ENCODE measurements at regions not wholly inside any gene's neighbourhood (a gene's known extent, or its start where the extent isn't known, plus 50 kb on each side); places are given as distances from the start of the nearest gene placed in this dataset.

GRCh38 chr11:129720156-129720555, 95.5 kb upstream of the TMEM45B start:
- DNase-seq: no peak
- H3K4me2 ChIP-seq (ENCODE audit: low read length): no peak overlapping the region
- no peak overlapping the region for H2AK5ac ChIP-seq (ENCODE audit: low read length)
- H3K4me3 ChIP-seq (ENCODE audit: low read length): no peak overlapping the region
- no peaks in the 10 kb centered on the region for H3K36me3 ChIP-seq (ENCODE audit: control insufficient read depth, insufficient read depth, low read length)
- no peaks in the 10 kb centered on the region for H3K4me1 ChIP-seq (ENCODE audit: control insufficient read depth, low read depth, low read length)
- WGBS (ENCODE audit: extremely low coverage, insufficient coverage, low lambda C conversion rate): no CpG with 5 or more reads among the region's 4 CpGs
- H4K5ac ChIP-seq (ENCODE audit: low read length): no peak overlapping the region
- H3K18ac ChIP-seq (ENCODE audit: low read length): no peak overlapping the region
- H2BK15ac ChIP-seq (replicated peaks; ENCODE audit: low read depth): no peak overlapping the region
- no peak overlapping the region for H4K8ac ChIP-seq (ENCODE audit: low read depth, low read length)
- no peak overlapping the region for H2BK5ac ChIP-seq (ENCODE audit: low read length)
- no peaks in the 10 kb centered on the region for H3K27me3 ChIP-seq (ENCODE audit: insufficient read depth, low read length, poor library complexity)
- H2BK120ac ChIP-seq (ENCODE audit: low read depth, low read length): no peak overlapping the region
- H3K4ac ChIP-seq (ENCODE audit: low read depth, low read length): no peak overlapping the region
- H3K79me2 ChIP-seq (ENCODE audit: control insufficient read depth, insufficient read depth, low read length): no peaks in the 10 kb centered on the region
- H3K9ac ChIP-seq (ENCODE audit: low read length): no peak overlapping the region
- no peaks in the 10 kb centered on the region for H3K79me1 ChIP-seq (ENCODE audit: low read length)
- no peak overlapping the region for H3K27ac ChIP-seq (ENCODE audit: low read depth, low read length)
- H3K23ac ChIP-seq (ENCODE audit: low read length): no peak overlapping the region
- no peak overlapping the region for H3K56ac ChIP-seq (ENCODE audit: low read length)

- Histone ChIP-seq H3K27me3 (ENCODE audit: insufficient read depth, low read length, poor library complexity) (no peaks in the 10 kb centered on the region), H4K5ac (ENCODE audit: low read length) (no peak overlapping the region), H3K4me3 (ENCODE audit: low read length) (no peak overlapping the region), H2BK15ac (replicated peaks; ENCODE audit: low read depth) (no peak overlapping the region), H2BK5ac (ENCODE audit: low read length) (no peak overlapping the region), H2AK5ac (ENCODE audit: low read length) (no peak overlapping the region), H3K18ac (ENCODE audit: low read length) (no peak overlapping the region), H3K27ac (ENCODE audit: low read depth, low read length) (no peak overlapping the region), H2BK120ac (ENCODE audit: low read depth, low read length) (no peak overlapping the region), H4K8ac (ENCODE audit: low read depth, low read length) (no peak overlapping the region), H3K79me1 (ENCODE audit: low read length) (no peaks in the 10 kb centered on the region), H3K4me1 (ENCODE audit: control insufficient read depth, low read depth, low read length) (no peaks in the 10 kb centered on the region), H3K56ac (ENCODE audit: low read length) (no peak overlapping the region), H3K79me2 (ENCODE audit: control insufficient read depth, insufficient read depth, low read length) (no peaks in the 10 kb centered on the region), H3K9ac (ENCODE audit: low read length) (no peak overlapping the region), H3K23ac (ENCODE audit: low read length) (no peak overlapping the region), H3K4ac (ENCODE audit: low read depth, low read length) (no peak overlapping the region), H3K4me2 (ENCODE audit: low read length) (no peak overlapping the region), H3K36me3 (ENCODE audit: control insufficient read depth, insufficient read depth, low read length) (no peaks in the 10 kb centered on the region)
- WGBS (ENCODE audit: extremely low coverage, insufficient coverage, low lambda C conversion rate): no CpG with 5 or more reads among the region's 11 CpGs
- DNase-seq: no peak
Measured at GRCh38 chr11:129720994-129721393, 94.7 kb upstream of the TMEM45B start.

GRCh38 chr11:129721685-129722084, 94.0 kb upstream of the TMEM45B start:
- no CpG with 5 or more reads among the region's 13 CpGs for WGBS (ENCODE audit: extremely low coverage, insufficient coverage, low lambda C conversion rate)
- no peak overlapping the region for H3K4me3 ChIP-seq (ENCODE audit: low read length)
- no peak overlapping the region for H2BK5ac ChIP-seq (ENCODE audit: low read length)
- no peak overlapping the region for H3K4me2 ChIP-seq (ENCODE audit: low read length)
- no peak overlapping the region for H2BK120ac ChIP-seq (ENCODE audit: low read depth, low read length)
- H3K23ac ChIP-seq (ENCODE audit: low read length): no peak overlapping the region
- no peaks in the 10 kb centered on the region for H3K79me2 ChIP-seq (ENCODE audit: control insufficient read depth, insufficient read depth, low read length)
- H3K9ac ChIP-seq (ENCODE audit: low read length): no peak overlapping the region
- no peak overlapping the region for H3K4ac ChIP-seq (ENCODE audit: low read depth, low read length)
- no peak for DNase-seq
- H3K27ac ChIP-seq (ENCODE audit: low read depth, low read length): no peak overlapping the region
- no peak overlapping the region for H2BK15ac ChIP-seq (replicated peaks; ENCODE audit: low read depth)
- no peak overlapping the region for H3K56ac ChIP-seq (ENCODE audit: low read length)
- H3K36me3 ChIP-seq (ENCODE audit: control insufficient read depth, insufficient read depth, low read length): no peaks in the 10 kb centered on the region
- H3K27me3 ChIP-seq (ENCODE audit: insufficient read depth, low read length, poor library complexity): no peaks in the 10 kb centered on the region
- no peaks in the 10 kb centered on the region for H3K79me1 ChIP-seq (ENCODE audit: low read length)
- no peak overlapping the region for H4K8ac ChIP-seq (ENCODE audit: low read depth, low read length)
- H3K4me1 ChIP-seq (ENCODE audit: control insufficient read depth, low read depth, low read length): no peaks in the 10 kb centered on the region
- H2AK5ac ChIP-seq (ENCODE audit: low read length): no peak overlapping the region
- H3K18ac ChIP-seq (ENCODE audit: low read length): no peak overlapping the region
- no peak overlapping the region for H4K5ac ChIP-seq (ENCODE audit: low read length)

- Histone ChIP-seq H3K4me2 (ENCODE audit: low read length) (no peak overlapping the region), H3K79me1 (ENCODE audit: low read length) (no peaks in the 10 kb centered on the region), H2AK5ac (ENCODE audit: low read length) (no peak overlapping the region), H2BK5ac (ENCODE audit: low read length) (no peak overlapping the region), H4K8ac (ENCODE audit: low read depth, low read length) (no peak overlapping the region), H3K4me3 (ENCODE audit: low read length) (no peak overlapping the region), H2BK15ac (replicated peaks; ENCODE audit: low read depth) (no peak overlapping the region), H3K18ac (ENCODE audit: low read length) (no peak overlapping the region), H3K56ac (ENCODE audit: low read length) (no peak overlapping the region), H3K27me3 (ENCODE audit: insufficient read depth, low read length, poor library complexity) (no peaks in the 10 kb centered on the region), H3K27ac (ENCODE audit: low read depth, low read length) (no peak overlapping the region), H3K9ac (ENCODE audit: low read length) (no peak overlapping the region), H3K36me3 (ENCODE audit: control insufficient read depth, insufficient read depth, low read length) (no peaks in the 10 kb centered on the region), H3K4ac (ENCODE audit: low read depth, low read length) (no peak overlapping the region), H3K79me2 (ENCODE audit: control insufficient read depth, insufficient read depth, low read length) (no peaks in the 10 kb centered on the region), H3K23ac (ENCODE audit: low read length) (no peak overlapping the region), H4K5ac (ENCODE audit: low read length) (no peak overlapping the region), H3K4me1 (ENCODE audit: control insufficient read depth, low read depth, low read length) (no peaks in the 10 kb centered on the region), H2BK120ac (ENCODE audit: low read depth, low read length) (no peak overlapping the region)
- no CpG with 5 or more reads among the region's 6 CpGs for WGBS (ENCODE audit: extremely low coverage, insufficient coverage, low lambda C conversion rate)
- no peak for DNase-seq
Measured at GRCh38 chr11:129722529-129722928, 93.1 kb upstream of the TMEM45B start.

GRCh38 chr11:129723146-129723760, 92.4 kb upstream of the TMEM45B start:
- H3K79me2 ChIP-seq (ENCODE audit: control insufficient read depth, insufficient read depth, low read length): no peaks in the 10 kb centered on the region
- H4K8ac ChIP-seq (ENCODE audit: low read depth, low read length): no peak overlapping the region
- WGBS (ENCODE audit: extremely low coverage, insufficient coverage, low lambda C conversion rate): no CpG with 5 or more reads among the region's 13 CpGs
- H3K4ac ChIP-seq (ENCODE audit: low read depth, low read length): no peak overlapping the region
- no peaks in the 10 kb centered on the region for H3K36me3 ChIP-seq (ENCODE audit: control insufficient read depth, insufficient read depth, low read length)
- no peak overlapping the region for H3K27ac ChIP-seq (ENCODE audit: low read depth, low read length)
- no peak overlapping the region for H3K56ac ChIP-seq (ENCODE audit: low read length)
- H3K23ac ChIP-seq (ENCODE audit: low read length): no peak overlapping the region
- H2BK120ac ChIP-seq (ENCODE audit: low read depth, low read length): no peak overlapping the region
- no peak overlapping the region for H3K4me3 ChIP-seq (ENCODE audit: low read length)
- DNase-seq: no peak
- no peaks in the 10 kb centered on the region for H3K79me1 ChIP-seq (ENCODE audit: low read length)
- no peak overlapping the region for H3K18ac ChIP-seq (ENCODE audit: low read length)
- no peak overlapping the region for H3K9ac ChIP-seq (ENCODE audit: low read length)
- H2BK15ac ChIP-seq (replicated peaks; ENCODE audit: low read depth): no peak overlapping the region
- no peaks in the 10 kb centered on the region for H3K4me1 ChIP-seq (ENCODE audit: control insufficient read depth, low read depth, low read length)
- no peak overlapping the region for H2BK5ac ChIP-seq (ENCODE audit: low read length)
- H2AK5ac ChIP-seq (ENCODE audit: low read length): no peak overlapping the region
- H3K27me3 ChIP-seq (ENCODE audit: insufficient read depth, low read length, poor library complexity): no peaks in the 10 kb centered on the region
- no peak overlapping the region for H3K4me2 ChIP-seq (ENCODE audit: low read length)
- H4K5ac ChIP-seq (ENCODE audit: low read length): no peak overlapping the region

- Histone ChIP-seq H4K5ac (ENCODE audit: low read length) (no peak overlapping the region), H3K56ac (ENCODE audit: low read length) (no peak overlapping the region), H3K18ac (ENCODE audit: low read length) (no peak overlapping the region), H3K36me3 (ENCODE audit: control insufficient read depth, insufficient read depth, low read length) (no peaks in the 10 kb centered on the region), H2BK120ac (ENCODE audit: low read depth, low read length) (no peak overlapping the region), H2BK15ac (replicated peaks; ENCODE audit: low read depth) (no peak overlapping the region), H3K27ac (ENCODE audit: low read depth, low read length) (no peak overlapping the region), H3K4me1 (ENCODE audit: control insufficient read depth, low read depth, low read length) (no peaks in the 10 kb centered on the region), H3K27me3 (ENCODE audit: insufficient read depth, low read length, poor library complexity) (no peaks in the 10 kb centered on the region), H3K9ac (ENCODE audit: low read length) (no peak overlapping the region), H3K23ac (ENCODE audit: low read length) (no peak overlapping the region), H4K8ac (ENCODE audit: low read depth, low read length) (no peak overlapping the region), H3K4ac (ENCODE audit: low read depth, low read length) (no peak overlapping the region), H2BK5ac (ENCODE audit: low read length) (no peak overlapping the region), H3K4me2 (ENCODE audit: low read length) (no peak overlapping the region), H3K4me3 (ENCODE audit: low read length) (no peak overlapping the region), H3K79me1 (ENCODE audit: low read length) (no peaks in the 10 kb centered on the region), H2AK5ac (ENCODE audit: low read length) (no peak overlapping the region), H3K79me2 (ENCODE audit: control insufficient read depth, insufficient read depth, low read length) (no peaks in the 10 kb centered on the region)
- no peak for DNase-seq
- no CpG with 5 or more reads among the region's 11 CpGs for WGBS (ENCODE audit: extremely low coverage, insufficient coverage, low lambda C conversion rate)
Measured at GRCh38 chr11:129723761-129724162, 91.9 kb upstream of the TMEM45B start.
